Cardiac septum (tissue), 1 donor: ENCODE measurements at regions not wholly inside any gene's neighbourhood (a gene's known extent, or its start where the extent isn't known, plus 50 kb on each side); places are given as distances from the start of the nearest gene placed in this dataset.

Source experiments
- DNase-seq: peaks from one replicate; pipeline ENCODE4 v3.0.0-alpha.2; 2020; ENCODE audit warnings: low spot score
- intact Hi-C: fragments of 100-400 bp; cut with DNase I; formaldehyde crosslinking; loops from one replicate; pipeline ENCODE4 v1.14.0; 2022
- donor health status: DM: no; HTN: no; CAD: no.

DNA sequence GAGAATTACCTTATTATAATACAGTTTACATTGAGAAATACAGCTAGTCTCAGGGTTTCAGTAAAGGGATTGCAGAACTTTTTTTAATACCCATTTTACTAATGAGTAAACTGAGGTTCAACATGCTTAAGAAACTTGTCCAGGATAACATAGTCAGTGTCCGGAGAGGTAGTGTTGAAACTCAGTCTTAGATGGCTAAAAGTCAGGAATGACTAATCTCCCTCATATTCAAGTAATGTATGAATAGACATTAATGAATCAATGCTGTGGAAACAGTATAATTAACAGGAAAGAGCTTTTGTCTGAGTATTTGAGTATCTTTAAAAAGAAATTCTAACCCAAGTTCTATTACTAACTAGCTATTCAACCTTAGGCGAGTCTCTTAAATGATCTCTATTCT is 397.6 kb downstream of the PLA2G4A start:
- intact Hi-C loops: no loop called here
- DNase-seq: no peak

GRCh38 chr1:187228790-187229189 is 400.0 kb downstream of the PLA2G4A start:
- DNase-seq: no peak
- intact Hi-C loops: no loop called here

- no peak for DNase-seq
- intact Hi-C loops: no loop called here
These were observed 400.7 kb downstream of the PLA2G4A start for GRCh38 chr1:187229496-187229895.

- no peak for DNase-seq
- intact Hi-C loops: no loop called here
These were observed 406.0 kb downstream of the PLA2G4A start for GRCh38 chr1:187234706-187235105.

GRCh38 chr1:187236199-187236598 is 407.4 kb downstream of the PLA2G4A start:
- intact Hi-C loops: no loop called here
- no peak for DNase-seq

GRCh38 chr1:187236676-187237075 is 407.9 kb downstream of the PLA2G4A start:
- DNase-seq: no peak
- intact Hi-C loops: no loop called here

DNA sequence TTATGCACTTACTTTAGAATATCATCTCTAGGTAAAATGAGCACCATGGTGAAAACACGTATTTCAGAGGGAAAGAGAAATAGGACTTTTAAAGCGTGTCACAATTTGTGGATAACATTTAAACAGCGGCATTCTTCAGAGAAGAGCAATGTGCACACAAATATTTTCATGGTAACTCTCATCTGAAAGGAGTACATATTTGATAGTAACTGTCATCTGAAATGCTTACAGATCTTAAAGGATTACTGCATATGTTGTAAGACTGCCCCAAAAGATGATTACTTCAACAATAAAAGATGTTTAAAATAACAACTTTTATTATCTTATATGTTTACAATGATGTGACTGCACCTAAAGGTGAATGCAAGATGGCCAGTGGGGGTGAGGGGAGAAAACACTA is 408.8 kb downstream of the PLA2G4A start:
- intact Hi-C loops: no loop called here
- no peak for DNase-seq

DNA sequence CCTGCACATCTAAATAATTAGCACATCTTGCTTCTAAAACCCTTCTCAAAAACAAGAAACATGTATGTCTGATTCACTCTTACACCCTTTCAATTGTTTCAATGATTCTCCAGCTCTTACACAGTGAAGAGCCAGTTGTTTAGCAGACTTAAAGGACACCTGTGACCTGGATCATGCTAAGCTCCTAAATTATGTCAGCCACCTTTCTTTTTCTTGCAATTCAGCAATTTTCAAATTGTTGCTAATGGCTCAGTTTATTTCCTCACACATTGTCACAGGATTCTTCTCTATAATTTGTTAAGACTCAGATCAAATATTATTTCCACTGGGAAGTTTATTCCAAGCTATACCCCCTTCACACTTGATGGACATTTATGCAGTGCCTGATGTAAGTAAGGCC is 413.2 kb downstream of the PLA2G4A start:
- DNase-seq: no peak
- intact Hi-C loops: no loop called here

GRCh38 chr1:187244623-187245022 is 415.9 kb downstream of the PLA2G4A start:
- DNase-seq: no peak
- intact Hi-C loops: no loop called here

DNA sequence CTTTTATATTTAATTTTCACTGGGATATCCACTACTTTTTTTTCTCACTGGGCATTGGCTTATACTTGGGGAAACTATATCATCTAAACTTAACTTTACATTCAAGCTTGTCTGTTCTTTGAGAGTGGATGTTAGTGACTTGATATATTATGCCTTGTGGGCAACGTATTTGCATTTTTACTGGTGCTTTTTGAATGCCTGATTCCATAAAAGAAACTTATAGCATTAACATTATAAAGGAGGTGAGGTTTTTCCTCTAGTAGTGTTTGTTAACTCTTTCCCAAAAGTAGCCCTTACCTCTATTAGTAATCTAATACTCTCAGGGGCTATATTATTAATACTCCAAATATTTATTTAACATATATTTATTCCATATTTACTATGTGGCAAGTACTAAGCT is 416.5 kb downstream of the PLA2G4A start:
- intact Hi-C loops: no loop called here
- DNase-seq: no peak

GRCh38 chr1:187249196-187249595 is 420.4 kb downstream of the PLA2G4A start:
- no peak for DNase-seq
- intact Hi-C loops: no loop called here

GRCh38 chr1:187252923-187253322 is 424.2 kb downstream of the PLA2G4A start:
- DNase-seq: no peak
- intact Hi-C loops: no loop called here

GRCh38 chr1:187257476-187257875 is 428.7 kb downstream of the PLA2G4A start:
- no peak for DNase-seq
- intact Hi-C loops: no loop called here

- intact Hi-C loops: no loop called here
- no peak for DNase-seq
These were observed 432.9 kb downstream of the PLA2G4A start for GRCh38 chr1:187261637-187262036.

DNA sequence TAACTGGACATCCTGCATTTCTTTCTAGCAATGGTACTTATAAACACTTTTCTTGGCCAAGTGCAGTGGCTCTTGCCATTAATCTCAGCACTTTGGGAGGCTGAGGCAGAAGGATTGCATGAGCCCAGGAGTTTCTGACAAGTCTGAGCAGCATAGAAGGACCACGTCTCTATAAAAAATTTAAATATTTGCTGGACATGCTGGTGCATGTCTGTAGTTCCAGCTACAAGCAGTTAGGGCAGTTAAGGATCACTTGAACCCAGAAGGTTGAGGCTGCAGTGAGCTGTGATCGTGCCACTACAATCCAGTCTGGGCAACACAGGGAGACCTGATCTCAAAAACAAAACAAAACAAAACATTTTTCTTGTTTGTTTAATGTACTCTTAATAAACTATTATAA is 434.0 kb downstream of the PLA2G4A start:
- DNase-seq: no peak
- intact Hi-C loops: no loop called here

DNA sequence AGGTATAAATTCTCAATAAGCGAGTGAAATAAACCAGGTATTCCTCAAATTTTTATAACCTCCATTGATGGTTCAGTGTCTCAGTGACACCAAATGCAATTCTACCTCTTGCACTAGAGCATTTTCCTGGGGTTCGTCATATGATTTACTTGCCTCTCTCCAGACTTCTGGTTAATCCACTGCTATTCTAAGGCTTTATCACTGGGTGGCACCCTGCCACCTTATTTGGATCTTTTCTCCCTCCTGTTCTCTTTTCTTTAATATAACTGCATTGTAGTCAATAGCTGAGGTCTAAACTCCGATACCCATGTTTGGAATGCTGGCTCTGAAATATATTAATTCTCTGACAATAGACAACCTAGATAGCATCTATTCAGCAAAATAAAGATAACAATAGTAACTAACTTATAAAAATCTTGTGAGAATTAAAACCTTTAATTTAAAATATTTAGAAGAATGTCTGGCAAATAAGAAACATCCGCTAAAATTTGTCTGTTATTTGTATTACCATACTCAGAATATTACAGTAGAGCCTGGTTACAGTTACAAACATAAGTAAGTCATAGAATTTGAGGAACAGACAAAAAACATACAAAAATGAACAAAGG is 436.4 kb downstream of the PLA2G4A start:
- no peak for DNase-seq
- intact Hi-C loops: no loop called here

DNA sequence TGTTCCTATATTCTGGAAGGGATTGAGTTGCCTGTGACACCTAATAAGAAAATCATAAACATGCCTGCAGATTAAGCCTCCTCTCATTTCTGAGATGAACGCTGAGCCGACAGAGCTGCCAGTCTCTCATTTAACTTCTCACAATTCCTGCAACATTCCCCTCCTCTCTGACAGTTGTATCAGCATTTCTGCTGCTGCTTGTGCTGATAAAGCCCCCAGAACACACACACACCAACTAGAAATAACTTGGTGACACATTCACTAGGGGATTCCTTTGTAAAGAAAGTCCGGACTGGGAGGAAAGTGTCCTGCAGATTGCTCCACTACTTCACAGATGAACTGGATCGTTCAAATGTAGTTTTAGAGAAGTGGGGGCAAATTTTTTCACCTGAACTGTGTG is 437.3 kb downstream of the PLA2G4A start:
- intact Hi-C loops: no loop called here
- no peak for DNase-seq

GRCh38 chr1:187267827-187268226 is 439.1 kb downstream of the PLA2G4A start:
- intact Hi-C loops: no loop called here
- DNase-seq: no peak

DNA sequence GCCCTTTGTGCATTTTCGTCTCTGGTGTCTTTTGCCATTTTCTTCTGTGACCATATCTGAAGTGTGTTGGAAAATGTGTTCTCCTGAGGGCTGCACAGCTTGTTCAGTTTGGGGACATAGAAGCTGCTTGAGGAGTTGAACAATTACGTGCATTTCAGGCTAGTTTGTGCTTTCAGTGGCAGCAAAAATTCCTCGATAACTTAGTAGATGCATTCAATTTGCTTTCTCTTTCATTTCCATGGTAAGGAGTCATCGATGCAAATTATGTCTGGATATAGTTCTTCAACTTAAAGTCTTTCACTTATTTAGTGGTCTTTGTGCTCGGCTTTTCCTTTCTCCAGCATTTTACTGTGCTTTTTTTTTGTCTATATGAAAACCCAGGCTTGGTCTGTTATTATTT is 441.5 kb downstream of the PLA2G4A start:
- DNase-seq: no peak
- intact Hi-C loops: no loop called here

DNA sequence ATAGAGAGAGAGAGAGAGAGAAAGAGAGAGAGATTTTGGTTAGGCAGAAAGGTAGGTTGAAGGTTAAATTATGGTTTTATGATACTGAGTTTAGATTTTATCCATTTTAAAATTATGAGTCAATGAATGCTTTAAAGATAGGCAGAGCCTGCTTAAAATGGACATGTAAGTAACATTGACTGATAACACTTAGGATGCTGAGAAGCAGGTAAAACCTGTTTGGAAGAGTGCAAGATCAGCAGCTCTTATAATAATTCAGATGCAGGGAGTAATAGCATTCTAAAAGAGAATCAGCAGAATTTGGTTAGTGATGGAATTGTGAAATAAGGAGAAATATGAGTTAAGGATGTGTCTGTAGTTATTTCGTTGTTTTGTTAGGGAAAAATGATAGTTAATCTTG is 446.6 kb downstream of the PLA2G4A start:
- no peak for DNase-seq
- intact Hi-C loops: no loop called here

DNA sequence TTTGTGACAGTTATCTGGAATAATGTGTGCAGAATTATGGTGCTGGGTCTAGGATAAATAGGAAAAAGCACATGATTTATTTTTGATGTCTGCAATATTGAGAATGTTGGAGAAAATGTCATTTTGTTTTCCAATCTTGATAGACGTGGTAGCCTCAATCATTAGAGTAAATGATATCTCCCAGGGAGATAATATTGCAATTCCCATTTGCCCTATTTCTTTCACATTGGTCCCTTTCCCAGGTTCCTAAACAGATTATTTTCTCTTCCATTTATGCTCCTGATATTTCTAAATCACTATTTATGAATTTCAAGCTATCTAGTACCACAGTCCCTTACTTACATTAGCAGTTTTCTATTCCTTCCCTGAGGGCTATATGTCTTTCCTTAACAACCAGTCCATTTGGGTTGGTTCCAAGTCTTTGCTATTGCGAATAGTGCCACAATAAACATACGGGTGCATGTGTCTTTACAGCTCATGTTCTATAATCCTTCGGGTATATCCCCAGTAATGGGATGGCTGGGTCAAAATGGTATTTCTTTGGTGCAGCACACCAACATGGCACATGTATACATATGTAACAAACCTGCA is 447.3 kb downstream of the PLA2G4A start:
- no peak for DNase-seq
- intact Hi-C loops: no loop called here

GRCh38 chr1:187276677-187277076 is 447.9 kb downstream of the PLA2G4A start:
- DNase-seq: no peak
- intact Hi-C loops: no loop called here
